ENCODE measurements at regions not wholly inside any gene's neighbourhood (a gene's known extent, or its start where the extent isn't known, plus 50 kb on each side); places are given as distances from the start of the nearest gene placed in this dataset.

DNA sequence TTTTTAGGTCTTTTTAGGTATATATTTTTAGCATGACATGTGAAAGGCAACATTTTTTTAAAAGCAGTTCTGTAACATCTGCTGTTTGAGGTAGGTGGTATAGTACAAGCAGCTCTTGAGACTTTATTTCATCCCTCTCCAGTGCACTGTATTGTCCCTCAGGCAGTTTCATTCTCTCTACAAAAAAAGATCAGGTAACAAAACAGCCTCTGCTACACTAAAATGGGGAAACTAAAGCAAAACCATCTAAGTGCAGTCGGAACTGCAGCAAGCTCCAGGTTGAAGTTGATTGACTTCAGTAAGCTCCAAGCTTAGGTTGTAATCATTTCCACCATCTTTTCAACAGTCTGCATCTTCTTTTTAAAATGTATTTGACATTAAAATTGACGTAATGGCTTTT, 195.6 kb downstream of the DEPDC1B start:
- TF ChIP-seq, protein P1, sequence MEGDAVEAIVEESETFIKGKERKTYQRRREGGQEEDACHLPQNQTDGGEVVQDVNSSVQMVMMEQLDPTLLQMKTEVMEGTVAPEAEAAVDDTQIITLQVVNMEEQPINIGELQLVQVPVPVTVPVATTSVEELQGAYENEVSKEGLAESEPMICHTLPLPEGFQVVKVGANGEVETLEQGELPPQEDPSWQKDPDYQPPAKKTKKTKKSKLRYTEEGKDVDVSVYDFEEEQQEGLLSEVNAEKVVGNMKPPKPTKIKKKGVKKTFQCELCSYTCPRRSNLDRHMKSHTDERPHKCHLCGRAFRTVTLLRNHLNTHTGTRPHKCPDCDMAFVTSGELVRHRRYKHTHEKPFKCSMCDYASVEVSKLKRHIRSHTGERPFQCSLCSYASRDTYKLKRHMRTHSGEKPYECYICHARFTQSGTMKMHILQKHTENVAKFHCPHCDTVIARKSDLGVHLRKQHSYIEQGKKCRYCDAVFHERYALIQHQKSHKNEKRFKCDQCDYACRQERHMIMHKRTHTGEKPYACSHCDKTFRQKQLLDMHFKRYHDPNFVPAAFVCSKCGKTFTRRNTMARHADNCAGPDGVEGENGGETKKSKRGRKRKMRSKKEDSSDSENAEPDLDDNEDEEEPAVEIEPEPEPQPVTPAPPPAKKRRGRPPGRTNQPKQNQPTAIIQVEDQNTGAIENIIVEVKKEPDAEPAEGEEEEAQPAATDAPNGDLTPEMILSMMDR (IDR thresholded peaks at IDR 0.05) = no peak
- TF ChIP-seq POLR2A (IDR thresholded peaks at IDR 0.05) = no peak
